SU-DHL-6 (cell line): ENCODE measurements at regions not wholly inside any gene's neighbourhood (a gene's known extent, or its start where the extent isn't known, plus 50 kb on each side); places are given as distances from the start of the nearest gene placed in this dataset.

Experiments
- CTCF ChIP-seq: fragments of 200-600 bp; sonication (generic); IDR thresholded peaks from one replicate; pipeline ENCODE4 v1.5.1; 2017; ENCODE audit warnings: antibody characterized with exemption, mild to moderate bottlenecking, low read length, moderate library complexity; ENCODE audit not compliant: insufficient read depth, poor library complexity, severe bottlenecking
- EZH2phosphoT487 ChIP-seq: fragments of 200-600 bp; sonication (generic), shearing (Covaris generic); conservative IDR thresholded peaks from 2 replicates; pipeline ENCODE4 v1.6.1; 2018; ENCODE audit warnings: mild to moderate bottlenecking, antibody characterized with exemption, low read length, moderate library complexity, mixed read lengths

GRCh38 chr9:87334366-87334765 is 163.3 kb upstream of the DAPK1 start:
- TF ChIP-seq CTCF (no peak), EZH2phosphoT487 (no peak)
